Osteocyte (in vitro differentiated cells): ENCODE measurements at regions not wholly inside any gene's neighbourhood (a gene's known extent, or its start where the extent isn't known, plus 50 kb on each side); places are given as distances from the start of the nearest gene placed in this dataset.

Experiments used
- DNase-seq: peaks from one replicate; pipeline ENCODE4 v3.0.0; 2021; ENCODE audit warnings: mixed read lengths; ENCODE audit not compliant: unreplicated experiment; ENCODE audit errors: extremely low spot score
- H3K27ac Mint-ChIP-seq: one replicate; pipeline ENCODE4 v1.8.0; 2021; ENCODE audit warnings: mild to moderate bottlenecking, mixed read lengths; ENCODE audit not compliant: unreplicated experiment
- H3K27me3 Mint-ChIP-seq: one replicate; pipeline ENCODE4 v1.8.0; 2021; ENCODE audit warnings: mixed read lengths; ENCODE audit not compliant: unreplicated experiment
- H3K36me3 Mint-ChIP-seq: one replicate; pipeline ENCODE4 v1.8.0; 2021; ENCODE audit warnings: mixed read lengths; ENCODE audit not compliant: unreplicated experiment
- H3K4me1 Mint-ChIP-seq: one replicate; pipeline ENCODE4 v1.8.0; 2021; ENCODE audit warnings: mixed read lengths; ENCODE audit not compliant: unreplicated experiment
- H3K4me3 Mint-ChIP-seq: one replicate; pipeline ENCODE4 v1.8.0; 2021; ENCODE audit warnings: mild to moderate bottlenecking, moderate library complexity, mixed read lengths; ENCODE audit not compliant: unreplicated experiment
- H3K9me3 Mint-ChIP-seq: one replicate; pipeline ENCODE4 v1.8.0; 2021; ENCODE audit warnings: mixed read lengths; ENCODE audit not compliant: unreplicated experiment
- CTCF ChIP-seq: fragments of 200-600 bp; sonication (generic); IDR thresholded peaks from 2 replicates; pipeline ENCODE4 v1.5.0; 2021; ENCODE audit warnings: antibody characterized with exemption, mild to moderate bottlenecking, moderate library complexity

GRCh38 chr16:13306161-13306995, 405.0 kb downstream of the SHISA9 start:
- DNase-seq = no peak
- H3K4me1 Mint-ChIP-seq = no peaks in the 10 kb centered on the region
- peaks cover 36% of the 10 kb centered on the region for H3K9me3 Mint-ChIP-seq
- H3K36me3 Mint-ChIP-seq = no peaks in the 10 kb centered on the region
- TF ChIP-seq CTCF = no peak
- H3K27ac Mint-ChIP-seq = no peak overlapping the region
- H3K27me3 Mint-ChIP-seq = no peaks in the 10 kb centered on the region
- no peak overlapping the region for H3K4me3 Mint-ChIP-seq

- no peak for DNase-seq
- TF ChIP-seq CTCF = no peak
- no peaks in the 10 kb centered on the region for H3K4me1 Mint-ChIP-seq
These were observed 405.9 kb downstream of the SHISA9 start for GRCh38 chr16:13307255-13307654.

GRCh38 chr16:13307851-13308250, 406.5 kb downstream of the SHISA9 start:
- Mint-ChIP-seq H3K9me3 (peaks cover 37% of the 10 kb centered on the region), H3K4me3 (no peak overlapping the region), H3K27ac (no peak overlapping the region), H3K36me3 (no peaks in the 10 kb centered on the region), H3K4me1 (no peaks in the 10 kb centered on the region), H3K27me3 (no peaks in the 10 kb centered on the region)
- TF ChIP-seq CTCF = no peak
- no peak for DNase-seq

More at GRCh38 chr16:13307255-13307654, 405.9 kb downstream of the SHISA9 start:
- Mint-ChIP-seq H3K27me3 (no peaks in the 10 kb centered on the region), H3K27ac (no peak overlapping the region), H3K9me3 (peaks cover 35% of the 10 kb centered on the region), H3K36me3 (no peaks in the 10 kb centered on the region), H3K4me3 (no peak overlapping the region)

- Mint-ChIP-seq H3K27ac (no peak overlapping the region), H3K4me3 (no peak overlapping the region), H3K9me3 (peaks cover 40% of the 10 kb centered on the region), H3K36me3 (no peaks in the 10 kb centered on the region), H3K27me3 (no peaks in the 10 kb centered on the region), H3K4me1 (no peaks in the 10 kb centered on the region)
- TF ChIP-seq CTCF = no peak
- DNase-seq = no peak
These were observed 410.7 kb downstream of the SHISA9 start for GRCh38 chr16:13312063-13312462.

- Mint-ChIP-seq H3K9me3 (peaks cover 32% of the 10 kb centered on the region), H3K4me3 (no peak overlapping the region), H3K4me1 (no peaks in the 10 kb centered on the region), H3K27me3 (no peaks in the 10 kb centered on the region), H3K27ac (no peak overlapping the region), H3K36me3 (no peaks in the 10 kb centered on the region)
- TF ChIP-seq CTCF = no peak
- no peak for DNase-seq
These were observed 412.0 kb downstream of the SHISA9 start for GRCh38 chr16:13313351-13313750.
